Transverse colon (tissue), 4 donors: ENCODE measurements at regions not wholly inside any gene's neighbourhood (a gene's known extent, or its start where the extent isn't known, plus 50 kb on each side); places are given as distances from the start of the nearest gene placed in this dataset.
"Not testable (repeated sequence)": the region's sequence is repeated elsewhere in the genome, so short reads cannot be mapped to it uniquely, and the experiment has no call there.

ENCODE experiments used
- DNase-seq: peaks from one replicate; pipeline ENCODE4 v3.0.0-alpha.2; 2019
- H3K27ac ChIP-seq, 4 donors: fragments of 200-600 bp; sonication (generic); 2 replicates each; pipeline ENCODE4 v1.5.1; 2016 to 2018; ENCODE audit warnings: inconsistent platforms in 4 of 4
- H3K27me3 ChIP-seq: fragments of 200-600 bp; sonication (generic); 2 replicates; pipeline ENCODE4 v1.5.1; 2017; ENCODE audit warnings: inconsistent platforms
- H3K36me3 ChIP-seq, 4 donors: fragments of 200-600 bp; sonication (generic); 2 replicates each; pipeline ENCODE4 v1.5.1; 2017 to 2019; ENCODE audit warnings: inconsistent platforms in 4 of 4
- H3K4me1 ChIP-seq, 4 donors: fragments of 200-600 bp; sonication (generic); 2 replicates each; pipeline ENCODE4 v1.5.1; 2017 to 2020; ENCODE audit warnings: inconsistent platforms in 4 of 4
- H3K4me3 ChIP-seq, 4 donors: fragments of 200-600 bp; sonication (generic); 1 replicate in 1 of 4; 2 replicates in 3 of 4; pipeline versions ENCODE4 v1.5.1 to v1.6.1; 2017 to 2019; ENCODE audit warnings: inconsistent platforms in 4 of 4
- H3K9me3 ChIP-seq, 2 donors: fragments of 200-600 bp; sonication (generic); 2 replicates each; pipeline ENCODE4 v1.5.1; 2017 to 2019; ENCODE audit warnings: inconsistent platforms in 2 of 2
- EP300 ChIP-seq: sonication (generic); formaldehyde crosslinking; IDR thresholded peaks from one replicate; pipeline ENCODE4 v1.6.1; 2017; ENCODE audit warnings: antibody characterized with exemption, low read depth
- POLR2A ChIP-seq: fragments of 450-650 bp; IDR thresholded peaks from one replicate; pipeline ENCODE4 v1.6.1; 2016; ENCODE audit warnings: antibody characterized with exemption, mild to moderate bottlenecking, moderate library complexity
- POLR2AphosphoS5 ChIP-seq, 3 donors: sonication (generic); formaldehyde crosslinking; IDR thresholded peaks; one replicate each; pipeline ENCODE4 v1.6.1; 2016; ENCODE audit warnings: antibody characterized with exemption in 3 of 3
- WGBS, 2 donors: methylation state at CpG; one replicate each; pipeline ENCODE4 v1.1.5; 2018; ENCODE audit warnings: low coverage in 1 of 2; 5-methylcytosine and 5-hydroxymethylcytosine counted together
- in situ Hi-C, 4 donors: fragments of 200-750 bp; cut with MboI; loops; one replicate each; pipeline versions ENCODE4 v1.15.0 to v1.15.1; 2017; ENCODE audit warnings: low sequenced_read_pairs in 3 of 4, low pct_ligation_motif_present in 1 of 4, low pct_unique_long_range_greater_than_20kb in 1 of 4
- intact Hi-C: fragments of 100-400 bp; cut with DNase I; formaldehyde crosslinking; loops from one replicate; pipeline ENCODE4 v1.15.1; 2023; ENCODE audit warnings: low total_unique reads
- TF ChIP-seq, protein P1 (sequence below), 5 experiments: fragments of 200-600 bp in 3 of 5; fragments of 450-650 bp in 2 of 5; sonication (generic) in 3 of 5; IDR thresholded peaks; 1 replicate in 2 of 5; 2 replicates in 3 of 5; pipeline ENCODE4 v1.5.1; 2016 to 2017; ENCODE audit warnings: antibody characterized with exemption in 5 of 5, inconsistent platforms in 3 of 5, mild to moderate bottlenecking in 2 of 5, moderate library complexity in 1 of 5

DNA sequence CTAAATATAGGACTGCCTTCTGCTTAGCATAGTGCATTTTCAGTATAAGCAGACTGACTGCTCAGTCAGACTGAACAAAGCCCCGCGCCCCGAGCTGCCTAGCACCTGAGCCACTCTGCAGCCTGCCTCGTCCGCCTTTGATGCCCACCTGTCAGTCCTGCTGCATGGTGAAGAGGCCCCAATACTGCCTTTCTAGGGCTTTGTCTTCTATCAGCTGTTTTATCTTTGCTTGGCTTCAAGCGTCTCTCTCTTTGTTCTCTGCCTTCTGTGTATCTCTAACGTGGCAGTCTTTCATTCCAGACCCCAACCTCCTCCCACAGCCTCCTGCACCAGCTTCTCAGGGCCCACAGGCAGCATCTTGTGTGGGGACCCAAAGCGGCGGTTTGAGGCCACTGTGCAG, 1001.0 kb downstream of the VRK1 start:
- no peak for TF ChIP-seq EP300
- TF ChIP-seq, protein P1, sequence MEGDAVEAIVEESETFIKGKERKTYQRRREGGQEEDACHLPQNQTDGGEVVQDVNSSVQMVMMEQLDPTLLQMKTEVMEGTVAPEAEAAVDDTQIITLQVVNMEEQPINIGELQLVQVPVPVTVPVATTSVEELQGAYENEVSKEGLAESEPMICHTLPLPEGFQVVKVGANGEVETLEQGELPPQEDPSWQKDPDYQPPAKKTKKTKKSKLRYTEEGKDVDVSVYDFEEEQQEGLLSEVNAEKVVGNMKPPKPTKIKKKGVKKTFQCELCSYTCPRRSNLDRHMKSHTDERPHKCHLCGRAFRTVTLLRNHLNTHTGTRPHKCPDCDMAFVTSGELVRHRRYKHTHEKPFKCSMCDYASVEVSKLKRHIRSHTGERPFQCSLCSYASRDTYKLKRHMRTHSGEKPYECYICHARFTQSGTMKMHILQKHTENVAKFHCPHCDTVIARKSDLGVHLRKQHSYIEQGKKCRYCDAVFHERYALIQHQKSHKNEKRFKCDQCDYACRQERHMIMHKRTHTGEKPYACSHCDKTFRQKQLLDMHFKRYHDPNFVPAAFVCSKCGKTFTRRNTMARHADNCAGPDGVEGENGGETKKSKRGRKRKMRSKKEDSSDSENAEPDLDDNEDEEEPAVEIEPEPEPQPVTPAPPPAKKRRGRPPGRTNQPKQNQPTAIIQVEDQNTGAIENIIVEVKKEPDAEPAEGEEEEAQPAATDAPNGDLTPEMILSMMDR (IDR thresholded peaks at IDR 0.05), result no peak
- TF ChIP-seq POLR2AphosphoS5 (IDR thresholded peaks at IDR 0.05), result no peak
- TF ChIP-seq POLR2A, result no peak
- no peaks in the 10 kb centered on the region for H3K36me3 ChIP-seq
- in situ Hi-C loops, result no loop called here
- no peaks in the 10 kb centered on the region for H3K4me1 ChIP-seq
- no peak overlapping the region for H3K27ac ChIP-seq
- no peaks in the 10 kb centered on the region for H3K27me3 ChIP-seq
- H3K4me3 ChIP-seq, result no peak overlapping the region
- H3K9me3 ChIP-seq, result no peaks in the 10 kb centered on the region
- WGBS, 2 donors, result 76 to 88% methylated on average over 3 to 9 of the region's 9 CpGs
- DNase-seq, result no peak
- intact Hi-C loops, result no loop called here

DNA sequence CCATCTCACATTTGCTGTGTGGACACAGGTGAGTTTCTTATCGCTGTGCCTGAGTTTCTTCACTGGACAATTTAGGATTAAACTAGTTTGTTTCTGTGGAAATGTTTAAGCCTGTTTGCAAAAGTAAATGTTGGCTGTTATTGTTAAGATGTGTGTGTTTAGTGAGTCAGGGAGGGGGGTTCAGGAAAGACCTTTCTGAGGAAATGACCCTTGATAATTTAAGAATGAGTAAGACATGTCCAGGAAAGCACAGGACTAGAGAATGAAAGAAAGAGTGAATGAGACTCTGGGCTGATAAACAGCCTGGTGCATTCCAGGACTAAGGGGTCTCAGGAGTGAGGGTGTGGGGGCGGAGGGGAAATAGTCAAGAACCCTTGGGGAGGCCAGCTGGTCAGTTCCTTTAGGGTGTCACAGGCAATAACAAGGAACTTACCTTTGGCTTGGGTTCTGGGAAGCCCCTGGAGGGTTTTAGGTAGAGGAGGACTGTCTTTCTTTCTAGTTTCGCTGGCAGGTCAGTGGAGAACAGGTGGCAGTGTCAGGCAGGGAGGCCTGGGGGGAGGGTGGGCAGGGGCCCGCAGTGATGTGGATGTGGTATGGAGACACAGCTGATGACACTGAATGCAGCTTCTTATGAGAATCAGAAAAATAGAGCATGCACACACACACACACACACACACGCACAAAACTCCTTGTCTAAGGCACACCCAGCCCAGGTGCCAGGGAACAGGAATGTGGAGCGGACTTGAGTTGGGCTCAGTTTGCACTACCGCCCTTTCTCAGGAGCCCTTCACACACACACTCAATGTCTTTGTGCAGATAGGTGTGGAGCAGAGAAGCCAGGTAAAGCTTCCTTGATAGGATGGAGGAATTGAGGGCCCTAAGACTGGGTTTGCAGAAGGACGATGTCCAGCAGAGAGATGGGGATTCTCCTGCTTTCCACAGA, 1005.5 kb downstream of the VRK1 start:
- Histone ChIP-seq H3K27ac (no peak overlapping the region), H3K4me3 (no peak overlapping the region), H3K36me3 (no peaks in the 10 kb centered on the region), H3K9me3 (no peaks in the 10 kb centered on the region), H3K27me3 (no peaks in the 10 kb centered on the region), H3K4me1 (no peaks in the 10 kb centered on the region)
- no peak for TF ChIP-seq EP300
- TF ChIP-seq, protein P1 (IDR thresholded peaks at IDR 0.05), result no peak
- no peak for TF ChIP-seq POLR2AphosphoS5 (IDR thresholded peaks at IDR 0.05)
- no peak for TF ChIP-seq POLR2A
- in situ Hi-C loops, result no loop called here
- intact Hi-C loops, result no loop called here
- DNase-seq, result no peak
- WGBS, 2 donors, result 82 to 89% methylated on average over 7 to 8 of the region's 8 CpGs

GRCh38 chr14:97804056-97804455, 1006.9 kb downstream of the VRK1 start:
- no peaks in the 10 kb centered on the region for H3K4me1 ChIP-seq
- in situ Hi-C loops (no loop called here), intact Hi-C loops (no loop called here)
- no peaks in the 10 kb centered on the region for H3K9me3 ChIP-seq
- no peak for TF ChIP-seq EP300
- H3K36me3 ChIP-seq, result no peaks in the 10 kb centered on the region
- H3K4me3 ChIP-seq, result no peak overlapping the region
- WGBS, 2 donors, result 80 to 94% methylated on average over 1 to 2 of the region's 2 CpGs
- no peak overlapping the region for H3K27ac ChIP-seq
- no peaks in the 10 kb centered on the region for H3K27me3 ChIP-seq
- no peak for DNase-seq

DNA sequence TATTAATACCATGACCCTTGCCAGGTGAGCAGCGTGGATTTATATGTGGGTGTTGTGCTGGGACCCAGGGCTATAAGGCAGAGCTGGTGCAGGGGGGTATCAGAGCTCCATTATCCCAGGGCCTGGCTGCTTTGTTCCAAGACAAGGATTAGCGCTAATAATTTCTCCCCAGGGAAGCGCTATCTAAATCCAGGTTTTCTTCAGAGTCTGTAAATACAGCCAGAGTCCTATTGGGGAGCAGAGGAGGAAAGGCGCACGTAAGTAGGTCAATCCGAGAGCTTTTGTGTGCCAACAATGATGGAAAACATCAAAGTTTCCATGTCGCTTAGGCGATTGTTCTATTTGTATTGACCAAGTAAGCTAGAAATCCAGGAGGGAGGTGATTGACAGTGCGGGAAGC, 1009.7 kb downstream of the VRK1 start:
- H3K27me3 ChIP-seq, result no peaks in the 10 kb centered on the region
- intact Hi-C loops, result no loop called here
- in situ Hi-C loops, result no loop called here
- H3K9me3 ChIP-seq, result no peaks in the 10 kb centered on the region
- DNase-seq, result no peak
- no peak overlapping the region for H3K27ac ChIP-seq
- H3K4me3 ChIP-seq, result no peak overlapping the region
- TF ChIP-seq, protein P1 (IDR thresholded peaks at IDR 0.05), result no peak
- TF ChIP-seq EP300 (no peak), POLR2A (no peak), POLR2AphosphoS5 (IDR thresholded peaks at IDR 0.05) (no peak)
- no peaks in the 10 kb centered on the region for H3K36me3 ChIP-seq
- WGBS, 2 donors, result 87 to 88% methylated on average over 9 of the region's 9 CpGs
- H3K4me1 ChIP-seq, result no peaks in the 10 kb centered on the region

DNA sequence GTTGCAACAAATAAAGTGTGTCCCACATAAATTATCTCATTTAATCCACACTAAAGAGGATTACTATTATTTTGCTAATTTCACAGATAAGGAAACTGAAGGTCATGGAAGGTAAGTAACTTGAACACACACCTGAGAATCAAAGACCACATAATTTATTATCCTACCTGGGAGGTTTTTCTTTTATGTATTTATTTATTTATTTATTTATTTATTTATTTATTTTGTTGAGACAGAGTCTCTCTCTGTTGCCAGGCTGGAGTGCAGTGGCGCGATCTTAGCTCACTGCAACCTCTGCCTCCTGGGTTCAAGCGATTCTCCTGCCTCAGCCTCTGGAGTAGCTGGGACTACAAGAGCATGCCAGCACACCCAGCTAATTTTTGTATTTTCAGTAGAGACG, 1011.4 kb downstream of the VRK1 start:
- H3K27ac ChIP-seq, intact Hi-C loops, in situ Hi-C loops, H3K4me3 ChIP-seq, DNase-seq, H3K36me3 ChIP-seq, H3K27me3 ChIP-seq, H3K9me3 ChIP-seq, H3K4me1 ChIP-seq: not testable (repeated sequence)
- 93 to 100% methylated on average over 3 to 4 of the region's 4 CpGs for WGBS, 2 donors
